Ovary (tissue), 3 donors: ENCODE measurements at regions not wholly inside any gene's neighbourhood (a gene's known extent, or its start where the extent isn't known, plus 50 kb on each side); places are given as distances from the start of the nearest gene placed in this dataset.

Source experiments
- CTCF ChIP-seq, 3 donors: fragments of 450-650 bp in 2 of 3; fragments of 200-600 bp in 1 of 3; IDR thresholded peaks; one replicate each; pipeline versions ENCODE4 v1.5.1 to v1.8.0; 2016 to 2022; ENCODE audit warnings: antibody characterized with exemption in 3 of 3, mild to moderate bottlenecking in 1 of 3
- POLR2A ChIP-seq: fragments of 450-650 bp; IDR thresholded peaks from one replicate; pipeline ENCODE4 v1.6.1; 2017; ENCODE audit warnings: antibody characterized with exemption, mild to moderate bottlenecking, moderate library complexity
- donor health status: DM: no; HTN: no; CAD: no.

DNA sequence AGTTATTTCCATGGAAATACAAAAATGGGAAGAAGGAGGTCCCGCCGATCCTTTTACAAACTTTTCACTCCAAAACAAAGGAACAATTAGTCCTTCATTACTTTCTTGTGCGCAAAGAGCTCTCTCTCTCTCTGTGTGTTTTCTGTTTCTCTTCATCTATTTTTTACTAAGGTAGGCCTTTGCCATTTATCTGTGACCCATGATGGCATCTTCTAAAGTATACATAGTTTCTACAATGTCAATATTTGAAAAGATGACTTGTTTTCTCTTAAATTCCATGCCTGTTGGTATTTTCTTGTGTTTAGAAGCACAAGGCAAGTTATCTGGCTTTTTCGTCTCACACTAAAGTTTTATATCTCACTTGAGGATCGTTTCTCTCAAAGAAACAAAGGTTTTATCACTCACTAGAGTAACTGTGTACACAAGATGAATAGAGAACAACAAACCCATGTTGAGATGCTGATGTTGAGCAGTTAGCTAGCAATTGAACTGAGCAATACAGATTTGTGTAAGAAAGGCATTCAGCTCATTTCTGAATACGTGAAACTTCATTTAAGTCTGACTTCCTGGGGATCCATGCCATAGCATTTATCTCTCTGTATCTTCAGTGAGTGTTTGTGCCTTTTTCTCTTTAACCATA, 250.3 kb downstream of the GBA3 start:
- TF ChIP-seq CTCF (IDR thresholded peaks at IDR 0.05) (no peak), POLR2A (no peak)
